ENCODE measurements at regions not wholly inside any gene's neighbourhood (a gene's known extent, or its start where the extent isn't known, plus 50 kb on each side); places are given as distances from the start of the nearest gene placed in this dataset.

GRCh38 chr2:173830170-173830569 is 135.0 kb downstream of the SP3 start:
- Histone ChIP-seq H3T11ph (ENCODE audit: low read length) (no peak overlapping the region), H3K23me2 (ENCODE audit: insufficient read length, low read depth, low read length, poor library complexity, severe bottlenecking) (no peaks in the 10 kb centered on the region), H2AFZ (ENCODE audit: low read length) (no peak overlapping the region), H3K14ac (ENCODE audit: insufficient read depth, low read length) (no peak overlapping the region), H4K8ac (replicated peaks; ENCODE audit: insufficient read length, low read depth, low read length) (no peak overlapping the region), H3K27ac (ENCODE audit: insufficient read length, low read depth, low read length) (no peak overlapping the region), H3K27me3 (ENCODE audit: insufficient read depth, low read length) (0 out of 2 replicates have a peak, but pooled peaks cover 1% of the 10 kb centered on the region), H4K20me1 (ENCODE audit: control insufficient read depth, insufficient read depth, insufficient read length) (no peaks in the 10 kb centered on the region), H2BK120ac (ENCODE audit: low read depth, low read length, poor library complexity, severe bottlenecking) (no peak overlapping the region), H4K5ac (ENCODE audit: insufficient read length, low read depth, low read length) (no peak overlapping the region), H3K56ac (ENCODE audit: insufficient read length, low read depth, low read length) (no peak overlapping the region), H2BK5ac (ENCODE audit: insufficient read length, low read length) (no peak overlapping the region), H3K9me3 (ENCODE audit: control insufficient read depth, low read depth, low read length) (no peaks in the 10 kb centered on the region), H3K23ac (ENCODE audit: insufficient read length, low read depth, low read length) (no peak overlapping the region), H4K91ac (ENCODE audit: insufficient read length, low read depth, low read length) (no peak overlapping the region), H3K79me1 (ENCODE audit: insufficient read depth, low read depth, low read length, poor library complexity, severe bottlenecking) (no peaks in the 10 kb centered on the region), H3K4me2 (ENCODE audit: insufficient read depth, insufficient read length, low read length) (no peak overlapping the region), H3K4ac (ENCODE audit: low read depth, low read length) (no peak overlapping the region), H3K79me2 (ENCODE audit: insufficient read depth, low read length) (no peaks in the 10 kb centered on the region), H3K9ac (ENCODE audit: extremely low read depth, insufficient read length, low read length) (no peak overlapping the region), H3K18ac (ENCODE audit: insufficient read length, low read depth, low read length) (no peak overlapping the region), H2BK20ac (ENCODE audit: low read depth, low read length, poor library complexity, severe bottlenecking) (no peak overlapping the region), H2BK12ac (ENCODE audit: insufficient read length, low read depth, low read length) (no peak overlapping the region), H3K4me1 (ENCODE audit: insufficient read depth, low read length) (no peaks in the 10 kb centered on the region), H2BK15ac (ENCODE audit: low read depth, low read length) (no peak overlapping the region), H2AK5ac (ENCODE audit: insufficient read length, low read length) (no peak overlapping the region)
- TF ChIP-seq, protein P1, sequence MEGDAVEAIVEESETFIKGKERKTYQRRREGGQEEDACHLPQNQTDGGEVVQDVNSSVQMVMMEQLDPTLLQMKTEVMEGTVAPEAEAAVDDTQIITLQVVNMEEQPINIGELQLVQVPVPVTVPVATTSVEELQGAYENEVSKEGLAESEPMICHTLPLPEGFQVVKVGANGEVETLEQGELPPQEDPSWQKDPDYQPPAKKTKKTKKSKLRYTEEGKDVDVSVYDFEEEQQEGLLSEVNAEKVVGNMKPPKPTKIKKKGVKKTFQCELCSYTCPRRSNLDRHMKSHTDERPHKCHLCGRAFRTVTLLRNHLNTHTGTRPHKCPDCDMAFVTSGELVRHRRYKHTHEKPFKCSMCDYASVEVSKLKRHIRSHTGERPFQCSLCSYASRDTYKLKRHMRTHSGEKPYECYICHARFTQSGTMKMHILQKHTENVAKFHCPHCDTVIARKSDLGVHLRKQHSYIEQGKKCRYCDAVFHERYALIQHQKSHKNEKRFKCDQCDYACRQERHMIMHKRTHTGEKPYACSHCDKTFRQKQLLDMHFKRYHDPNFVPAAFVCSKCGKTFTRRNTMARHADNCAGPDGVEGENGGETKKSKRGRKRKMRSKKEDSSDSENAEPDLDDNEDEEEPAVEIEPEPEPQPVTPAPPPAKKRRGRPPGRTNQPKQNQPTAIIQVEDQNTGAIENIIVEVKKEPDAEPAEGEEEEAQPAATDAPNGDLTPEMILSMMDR (conservative IDR thresholded peaks at IDR 0.05): no peak
- H3K27ac Mint-ChIP-seq: no peak overlapping the region
- H3K4me1 Mint-ChIP-seq: peaks cover 0 to 2% of the 10 kb centered on the region in 2 experiments; a peak in 2 of 4 replicates
- WGBS (ENCODE audit: extremely low coverage, insufficient read length, low lambda C conversion rate): no CpG with 5 or more reads among the region's 4 CpGs
- no peak overlapping the region for H3K4me3 Mint-ChIP-seq
- H3K27me3 Mint-ChIP-seq (ENCODE audit: low read depth): no peaks in the 10 kb centered on the region
- H3K36me3 Mint-ChIP-seq (ENCODE audit: insufficient read depth in 1 of 3, low read depth in 3 of 3): peaks cover 0 to 11% (median 4%) of the 10 kb centered on the region in 3 experiments; a peak in 4 of 7 replicates
- peaks cover 10 to 11% of the 10 kb centered on the region in 2 experiments; a peak in 3 of 5 replicates for H3K9me3 Mint-ChIP-seq
- DNase-seq: no peak
